Motor neuron (in vitro differentiated cells): ENCODE measurements at regions not wholly inside any gene's neighbourhood (a gene's known extent, or its start where the extent isn't known, plus 50 kb on each side); places are given as distances from the start of the nearest gene placed in this dataset.

Source experiments
- ATAC-seq, 8 experiments: fragments of 200-7000 bp; cut with Tn5 transposase; replicated peaks in 6 of 8; 2 replicates each; pipeline ENCODE4 v1.8.0; 2021; ENCODE audit warnings: mild to moderate bottlenecking in 8 of 8, moderate library complexity in 8 of 8
- H3K27ac ChIP-seq, 2 donors: fragments of 250-450 bp; sonication (Bioruptor Pico); 2 replicates each; pipeline ENCODE4 v1.9.0; 2021; ENCODE audit warnings: antibody characterized with exemption in 2 of 2, mild to moderate bottlenecking in 2 of 2, moderate library complexity in 1 of 2
- H3K4me1 ChIP-seq, 2 donors: fragments of 250-450 bp; sonication (Bioruptor Pico); replicated peaks in 1 of 2; 2 replicates each; pipeline ENCODE4 v1.6.1; 2021; ENCODE audit warnings: antibody characterized with exemption in 2 of 2, mild to moderate bottlenecking in 2 of 2, moderate library complexity in 1 of 2
- H3K4me3 ChIP-seq, 5 donors: fragments of 250-450 bp; sonication (Bioruptor Pico); 2 replicates each; pipeline ENCODE4 v1.9.0; 2021; ENCODE audit warnings: antibody characterized with exemption in 5 of 5, mild to moderate bottlenecking in 5 of 5, moderate library complexity in 4 of 5
- WGBS, 10 experiments: fragments of 450-650 bp; shearing (Covaris generic); methylation state at CpG; one replicate each; pipeline ENCODE4 v1.0.0; 2022; 5-methylcytosine and 5-hydroxymethylcytosine counted together
- in situ Hi-C, 9 experiments: fragments of 400-800 bp; cut with MboI; loops; one replicate each; pipeline ENCODE4 v1.15.0; 2021; ENCODE audit warnings: low sequenced_read_pairs in 9 of 9, low pct_unique_long_range_greater_than_20kb in 2 of 9; ENCODE audit not compliant: unreplicated experiment in 9 of 9

DNA sequence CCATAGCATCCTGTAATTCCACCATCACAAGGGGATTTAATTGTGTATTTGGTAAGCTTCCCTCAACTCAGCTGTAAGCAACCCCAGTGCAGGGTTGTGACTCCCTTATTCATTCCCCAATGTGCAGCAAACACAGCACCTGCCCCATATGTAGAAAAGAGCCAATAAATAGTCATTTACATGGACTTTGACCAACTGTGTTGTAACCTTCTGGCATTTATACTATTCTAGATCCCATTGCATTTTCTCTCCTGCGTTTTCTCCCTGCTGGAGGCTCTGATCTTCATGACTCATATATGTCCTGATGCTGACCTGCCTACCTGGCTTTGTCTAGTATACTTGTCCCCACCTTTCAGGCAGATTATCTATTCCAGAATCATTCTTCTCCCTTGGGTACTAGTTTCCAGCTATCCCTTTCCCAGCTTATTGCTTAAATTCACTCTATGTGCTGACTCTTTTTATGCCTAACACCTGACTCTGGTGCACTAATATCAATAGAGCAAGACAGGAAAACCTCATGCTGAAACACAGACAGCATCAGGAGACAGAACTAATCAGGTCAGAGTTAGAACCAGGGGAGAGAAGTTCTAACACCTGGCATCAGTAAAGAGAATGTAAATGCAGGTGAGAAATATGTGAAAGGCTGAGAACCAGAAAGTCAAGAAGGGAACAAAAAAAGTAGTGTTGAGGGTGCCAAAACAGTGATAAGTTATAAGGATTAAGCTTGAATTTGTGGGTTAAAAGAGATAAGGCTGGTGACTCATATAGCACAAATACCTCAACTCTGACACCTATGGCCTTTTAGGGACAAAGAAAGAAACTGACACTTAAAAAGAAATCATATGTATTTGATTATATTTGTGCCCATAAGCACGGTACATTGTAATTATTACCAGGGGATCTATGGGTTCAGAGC is 402.7 kb downstream of the IPMK start:
- Histone ChIP-seq H3K4me3 (no peak overlapping the region), H3K4me1 (no peaks in the 10 kb centered on the region), H3K27ac (no peak overlapping the region)
- no peak for ATAC-seq
- 0 to 80% (median 30%) methylated on average over 2 of the region's 2 CpGs; no CpG with 5 or more reads in 3 of the 10 experiments for WGBS, 10 experiments
- in situ Hi-C loops: loop anchor here in 1 of 9 experiments (25.0 kb wide), 1 partner anchor 197 kb away; no protein-coding TSS in a partner anchor

GRCh38 chr10:57849691-57850357 is 417.9 kb downstream of the IPMK start:
- no peak overlapping the region for H3K4me3 ChIP-seq
- no peak for ATAC-seq
- H3K27ac ChIP-seq: no peak overlapping the region
- in situ Hi-C loops: loop anchor here in 1 of 9 experiments (25.0 kb wide), 2 partner anchors 138 to 212 kb away; no protein-coding TSS in a partner anchor
- H3K4me1 ChIP-seq: peaks cover 0 to 3% of the 10 kb centered on the region in 2 donors
- 0 to 100% (median 42%) methylated on average over 1 of the region's 1 CpG for WGBS, 10 experiments

- peaks cover 0 to 3% of the 10 kb centered on the region in 2 donors for H3K4me1 ChIP-seq
- H3K4me3 ChIP-seq: no peak overlapping the region
- no peak for ATAC-seq
- 0 to 94% (median 35%) methylated on average over 1 to 2 of the region's 2 CpGs; no CpG with 5 or more reads in 2 of the 10 experiments for WGBS, 10 experiments
- in situ Hi-C loops: loop anchor here in 1 of 9 experiments (25.0 kb wide), 1 partner anchor 134 kb away; no protein-coding TSS in a partner anchor
- H3K27ac ChIP-seq: no peak overlapping the region
Observed at GRCh38 chr10:57846307-57847065, 421.2 kb downstream of the IPMK start.

- no peak overlapping the region for H3K4me3 ChIP-seq
- in situ Hi-C loops: loop anchor here in 1 of 9 experiments (25.0 kb wide), 1 partner anchor 132 kb away; no protein-coding TSS in a partner anchor
- peaks cover 0 to under 1% of the 10 kb centered on the region in 2 donors for H3K4me1 ChIP-seq
- 0 to 100% (median 43%) methylated on average over 1 to 4 of the region's 4 CpGs for WGBS, 10 experiments
- no peak overlapping the region for H3K27ac ChIP-seq
- no peak for ATAC-seq
Observed at GRCh38 chr10:57844387-57844998, 423.2 kb downstream of the IPMK start.

DNA sequence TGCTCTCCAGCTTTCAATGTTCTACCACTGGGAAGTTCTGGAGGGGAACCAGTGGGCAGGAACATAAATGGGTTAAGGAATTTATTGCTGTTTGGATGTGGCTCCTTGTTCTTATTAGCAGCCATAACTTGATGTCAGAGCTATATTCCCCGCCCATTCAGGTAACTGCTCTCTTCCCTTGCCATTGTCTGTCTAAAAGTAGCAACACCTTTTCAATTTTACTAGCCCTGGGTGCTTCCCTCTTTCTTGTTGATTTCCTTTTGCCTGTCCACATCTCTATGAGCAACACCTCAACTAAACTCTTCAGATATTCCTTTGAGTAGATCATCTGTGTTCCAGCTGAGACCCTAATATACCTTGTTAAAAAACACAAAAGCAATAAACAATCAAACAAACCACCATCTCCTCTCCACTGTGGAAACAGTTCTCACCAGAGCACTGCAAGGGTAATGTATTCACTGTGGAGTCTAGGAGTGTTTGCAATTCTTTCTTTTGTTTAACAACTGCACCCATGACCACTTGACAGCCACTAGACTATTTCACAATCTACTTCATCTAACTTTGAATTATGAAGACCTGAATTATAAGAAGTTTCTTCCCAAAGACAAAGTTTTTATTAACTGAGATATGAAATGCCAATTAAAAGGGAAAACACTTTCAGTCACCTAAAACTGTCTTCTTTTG is 436.7 kb downstream of the IPMK start:
- WGBS, 10 experiments: 0 to 100% (median 40%) methylated on average over 1 of the region's 1 CpG; no CpG with 5 or more reads in 3 of the 10 experiments
- H3K4me3 ChIP-seq: no peak overlapping the region
- H3K4me1 ChIP-seq: no peaks in the 10 kb centered on the region
- peak in 1 of 8 experiments; percentile 53 for ATAC-seq
- H3K27ac ChIP-seq: no peak overlapping the region
- in situ Hi-C loops: loop anchor here in 1 of 9 experiments (25.0 kb wide), 1 partner anchor 119 kb away; no protein-coding TSS in a partner anchor

GRCh38 chr10:57825015-57825414 is 442.7 kb downstream of the IPMK start:
- ATAC-seq: no peak
- in situ Hi-C loops: loop anchor here in 1 of 9 experiments (25.0 kb wide), 1 partner anchor 113 kb away; no protein-coding TSS in a partner anchor

DNA sequence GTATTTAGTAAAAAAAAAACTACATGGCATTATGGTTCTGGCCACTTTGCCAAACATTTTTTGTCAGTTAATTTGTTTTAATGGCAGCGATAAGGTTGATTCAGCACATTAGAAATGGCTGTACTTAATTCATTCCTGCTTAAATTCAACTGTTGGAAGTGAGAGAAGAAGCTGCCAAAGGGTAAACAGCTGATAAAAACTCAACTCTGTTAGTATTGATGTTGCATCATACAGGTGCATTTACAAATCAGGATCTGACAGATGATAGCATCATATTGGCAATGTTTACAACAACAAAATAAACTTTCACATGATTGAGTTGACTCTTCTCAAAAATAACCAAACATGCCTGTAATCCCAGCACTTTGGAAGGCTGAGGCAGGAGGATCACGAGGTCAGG is 444.3 kb downstream of the IPMK start:
- Histone ChIP-seq H3K4me1 (no peaks in the 10 kb centered on the region), H3K4me3 (no peak overlapping the region), H3K27ac (no peak overlapping the region)
- 0 to 100% (median 75%) methylated on average over 1 to 2 of the region's 2 CpGs; no CpG with 5 or more reads in 2 of the 10 experiments for WGBS, 10 experiments
- in situ Hi-C loops: no loop called here
- no peak for ATAC-seq

More at GRCh38 chr10:57825015-57825414, 442.7 kb downstream of the IPMK start:
- no peaks in the 10 kb centered on the region for H3K4me1 ChIP-seq
- H3K27ac ChIP-seq: no peak overlapping the region
- H3K4me3 ChIP-seq: no peak overlapping the region

DNA sequence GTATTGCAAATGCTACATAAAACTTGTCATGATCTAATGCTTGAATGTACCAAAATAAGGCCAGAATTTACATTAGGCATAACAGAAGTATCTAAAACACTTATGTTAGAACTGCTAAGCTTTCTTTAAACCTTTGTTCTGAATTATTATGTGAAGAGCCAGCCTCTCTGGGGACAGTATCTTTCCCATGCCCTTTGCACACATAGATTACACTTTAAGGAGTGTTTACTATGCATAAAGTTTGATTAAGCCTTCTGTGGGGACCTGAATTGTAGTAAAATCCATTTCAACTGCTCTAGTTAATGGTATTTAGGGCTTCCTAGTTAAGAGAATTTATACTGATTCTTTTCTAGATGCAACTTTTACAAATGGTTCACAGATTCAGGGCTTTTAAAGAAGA is 444.7 kb downstream of the IPMK start:
- Histone ChIP-seq H3K4me1 (no peaks in the 10 kb centered on the region), H3K4me3 (no peak overlapping the region), H3K27ac (no peak overlapping the region)
- no peak for ATAC-seq
- in situ Hi-C loops: no loop called here

DNA sequence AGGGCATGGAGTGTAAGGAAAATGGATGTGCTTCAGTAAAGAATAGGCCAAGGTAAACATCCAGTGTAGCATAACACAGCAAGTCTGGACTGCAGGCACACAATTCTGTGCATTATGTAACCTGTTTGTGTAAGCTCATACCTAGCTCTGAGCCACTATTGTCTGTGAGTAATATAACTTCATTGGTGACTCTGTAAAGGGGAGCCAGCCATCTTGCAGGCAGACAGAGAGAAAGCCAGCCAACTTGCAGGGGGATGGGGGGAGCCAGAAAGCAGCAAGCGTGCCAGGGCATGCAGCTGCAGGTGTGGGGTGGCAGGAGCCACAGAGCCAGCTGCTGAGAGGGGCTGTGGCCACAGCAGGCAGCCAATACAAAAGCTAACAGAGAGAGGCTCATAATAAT is 449.2 kb downstream of the IPMK start:
- WGBS, 10 experiments: 67% methylated on average over 1 of the region's 1 CpG; no CpG with 5 or more reads in 9 of the 10 experiments
- ATAC-seq: no peak
- no peaks in the 10 kb centered on the region for H3K4me1 ChIP-seq
- H3K27ac ChIP-seq: no peak overlapping the region
- in situ Hi-C loops: no loop called here
- H3K4me3 ChIP-seq: no peak overlapping the region

DNA sequence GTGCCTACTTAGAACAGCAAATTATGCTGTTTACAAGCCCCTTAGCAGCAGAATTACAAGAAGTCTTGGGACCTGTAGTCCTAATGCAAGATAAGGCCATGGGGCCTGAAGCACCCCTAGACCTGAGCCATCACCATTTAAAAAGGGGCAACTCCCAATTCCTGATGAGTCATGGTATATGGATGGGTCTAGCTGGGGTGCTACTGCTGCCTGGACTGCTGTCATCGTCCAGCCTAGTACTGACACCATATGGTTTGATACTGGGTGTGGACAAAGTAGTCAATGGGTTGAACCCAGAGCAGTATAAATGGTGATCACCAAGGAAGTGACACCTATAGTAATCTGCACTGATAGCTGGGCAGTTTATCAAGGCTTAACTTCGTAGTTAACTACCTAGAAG is 450.0 kb downstream of the IPMK start:
- no peak overlapping the region for H3K4me3 ChIP-seq
- ATAC-seq: peak in 2 of 8 experiments; percentile 58 to 61
- H3K27ac ChIP-seq: no peak overlapping the region
- 8 to 80% (median 63%) methylated on average over 1 to 2 of the region's 2 CpGs; no CpG with 5 or more reads in 6 of the 10 experiments for WGBS, 10 experiments
- in situ Hi-C loops: no loop called here
- no peaks in the 10 kb centered on the region for H3K4me1 ChIP-seq

GRCh38 chr10:57815949-57816348 is 451.7 kb downstream of the IPMK start:
- in situ Hi-C loops: no loop called here
- Histone ChIP-seq H3K4me3 (no peak overlapping the region), H3K4me1 (peaks cover 0 to 11% of the 10 kb centered on the region in 2 donors), H3K27ac (no peak overlapping the region)
- peak in 5 of 8 experiments; percentile 72 to 79 (median 77) for ATAC-seq
- WGBS, 10 experiments: 11 to 80% (median 68%) methylated on average over 1 to 4 of the region's 4 CpGs; no CpG with 5 or more reads in 6 of the 10 experiments

DNA sequence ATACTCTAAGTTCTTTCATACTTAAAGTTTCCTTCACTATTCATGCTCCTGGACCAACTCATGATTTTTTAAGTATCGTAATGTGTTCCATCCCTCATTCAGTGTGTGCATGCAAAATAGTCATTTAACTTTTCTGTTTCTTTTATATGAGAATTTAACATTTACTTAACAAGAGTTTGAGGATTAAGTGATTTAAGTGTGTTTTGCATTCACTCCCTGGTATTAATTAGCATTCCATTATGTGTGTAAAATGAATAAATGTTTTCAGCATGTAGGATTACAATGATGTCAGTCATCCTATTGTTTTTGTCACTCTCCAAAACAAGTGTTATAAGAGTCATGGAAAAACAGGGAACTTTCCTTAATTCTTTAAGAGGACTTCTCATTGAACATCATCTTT is 457.7 kb downstream of the IPMK start:
- Histone ChIP-seq H3K4me3 (no peak overlapping the region), H3K4me1 (peaks cover 0 to 13% of the 10 kb centered on the region in 2 donors), H3K27ac (no peak overlapping the region)
- ATAC-seq: no peak
- 8 to 100% (median 48%) methylated on average over 1 of the region's 1 CpG; no CpG with 5 or more reads in 2 of the 10 experiments for WGBS, 10 experiments
- in situ Hi-C loops: no loop called here
